Ectodermal cell (in vitro differentiated cells): ENCODE measurements at regions not wholly inside any gene's neighbourhood (a gene's known extent, or its start where the extent isn't known, plus 50 kb on each side); places are given as distances from the start of the nearest gene placed in this dataset.
"Not testable (repeated sequence)": the region's sequence is repeated elsewhere in the genome, so short reads cannot be mapped to it uniquely, and the experiment has no call there.

ENCODE experiments used
- H3K27ac ChIP-seq: 2 replicates; pipeline ENCODE4 v1.7.0; 2013; ENCODE audit warnings: mild to moderate bottlenecking, low read depth, low read length; ENCODE audit not compliant: insufficient read depth, poor library complexity, severe bottlenecking
- H3K27me3 ChIP-seq: 2 replicates; pipeline ENCODE4 v1.7.0; 2013; ENCODE audit warnings: mild to moderate bottlenecking, low read length; ENCODE audit not compliant: insufficient read depth, control insufficient read depth, poor library complexity, severe bottlenecking
- H3K36me3 ChIP-seq: one replicate; pipeline ENCODE4 v1.7.0; 2013; ENCODE audit warnings: low read length; ENCODE audit not compliant: control insufficient read depth, insufficient read depth
- H3K4me1 ChIP-seq: one replicate; pipeline ENCODE4 v1.7.0; 2013; ENCODE audit warnings: low read length; ENCODE audit not compliant: control insufficient read depth, insufficient read depth
- H3K4me3 ChIP-seq: 2 replicates; pipeline ENCODE4 v1.7.0; 2013; ENCODE audit warnings: low read depth, low read length, control low read depth; ENCODE audit not compliant: insufficient read depth
- H3K9me3 ChIP-seq: 2 replicates; pipeline ENCODE4 v1.7.0; 2013; ENCODE audit warnings: mild to moderate bottlenecking, low read length, moderate library complexity; ENCODE audit not compliant: control insufficient read depth
- WGBS, 2 experiments: methylation state at CpG; one replicate each; pipeline ENCODE4 v1.1.7; 2013; ENCODE audit warnings: missing lambda C conversion rate in 2 of 2; 5-methylcytosine and 5-hydroxymethylcytosine counted together

DNA sequence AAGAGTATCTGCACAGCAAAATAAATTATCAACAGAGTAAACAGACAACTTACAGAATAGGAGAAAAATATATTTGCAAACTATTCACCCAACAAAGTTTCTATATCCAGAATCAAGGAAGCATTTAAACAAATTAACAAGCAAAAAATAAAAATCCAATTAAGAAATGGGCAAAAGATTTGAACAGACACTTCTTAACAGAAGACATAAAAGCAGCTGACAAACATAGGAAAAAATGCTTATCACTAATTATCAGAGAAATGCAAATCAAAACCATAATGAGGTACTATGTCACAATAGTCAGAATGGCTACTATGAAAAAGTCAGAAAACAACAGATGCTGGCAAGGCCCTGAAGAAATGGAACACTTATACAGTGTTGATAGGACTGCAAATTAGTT lies 434.2 kb upstream of the ADGRB3 start:
- no peaks in the 10 kb centered on the region for H3K4me1 ChIP-seq
- H3K9me3 ChIP-seq, result no peaks in the 10 kb centered on the region
- no peak overlapping the region for H3K4me3 ChIP-seq
- no peak overlapping the region for H3K27ac ChIP-seq
- no peaks in the 10 kb centered on the region for H3K36me3 ChIP-seq
- no peaks in the 10 kb centered on the region for H3K27me3 ChIP-seq

DNA sequence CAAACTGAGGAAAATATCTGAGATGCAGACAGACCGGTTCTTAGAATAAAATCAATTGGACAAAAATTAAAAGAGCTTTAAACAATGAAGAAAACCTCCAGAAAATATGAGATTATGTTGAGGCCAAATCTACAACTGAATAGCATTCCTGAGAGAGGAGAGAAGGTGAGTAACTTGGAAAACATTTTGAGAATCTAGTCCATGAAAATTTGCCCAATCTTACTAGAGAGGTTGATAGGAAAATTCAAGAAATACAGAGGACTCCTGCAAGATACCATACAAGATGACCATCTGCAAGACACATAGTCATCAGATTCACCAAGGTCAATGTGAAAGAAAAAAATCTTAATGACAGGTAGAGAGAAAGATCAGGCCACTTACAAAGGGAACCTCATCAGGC lies 437.7 kb upstream of the ADGRB3 start:
- no peak overlapping the region for H3K27ac ChIP-seq
- no peaks in the 10 kb centered on the region for H3K9me3 ChIP-seq
- H3K36me3 ChIP-seq, result no peaks in the 10 kb centered on the region
- H3K4me1 ChIP-seq, result no peaks in the 10 kb centered on the region
- no peak overlapping the region for H3K4me3 ChIP-seq
- WGBS, 2 experiments, result 100% methylated on average over 1 of the region's 1 CpG
- H3K27me3 ChIP-seq, result no peaks in the 10 kb centered on the region

DNA sequence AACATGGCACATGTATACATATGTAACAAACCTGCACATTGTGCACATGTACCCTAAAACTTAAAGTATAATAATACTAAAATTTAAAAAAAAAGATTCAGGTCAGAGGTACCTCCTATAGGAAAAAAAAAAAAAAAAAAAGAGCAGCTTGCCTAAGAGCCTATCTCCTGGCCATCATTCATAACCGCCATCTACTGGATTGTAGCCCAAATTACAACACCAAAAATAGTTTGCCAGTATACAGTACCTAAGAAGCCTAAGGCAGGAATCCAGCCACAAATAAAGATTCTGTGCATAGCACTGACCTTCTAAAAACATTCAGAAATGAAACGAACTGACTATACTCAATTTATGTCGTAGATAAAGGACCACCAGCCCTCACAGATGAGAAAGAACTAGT lies 438.4 kb upstream of the ADGRB3 start:
- Histone ChIP-seq H3K4me3 (no peak overlapping the region), H3K36me3 (no peaks in the 10 kb centered on the region), H3K4me1 (no peaks in the 10 kb centered on the region), H3K27me3 (no peaks in the 10 kb centered on the region), H3K27ac (no peak overlapping the region), H3K9me3 (no peaks in the 10 kb centered on the region)
- whole genome bisulfite sequencing, 2 experiments, result 79 to 82% methylated on average over 3 of the region's 3 CpGs

DNA sequence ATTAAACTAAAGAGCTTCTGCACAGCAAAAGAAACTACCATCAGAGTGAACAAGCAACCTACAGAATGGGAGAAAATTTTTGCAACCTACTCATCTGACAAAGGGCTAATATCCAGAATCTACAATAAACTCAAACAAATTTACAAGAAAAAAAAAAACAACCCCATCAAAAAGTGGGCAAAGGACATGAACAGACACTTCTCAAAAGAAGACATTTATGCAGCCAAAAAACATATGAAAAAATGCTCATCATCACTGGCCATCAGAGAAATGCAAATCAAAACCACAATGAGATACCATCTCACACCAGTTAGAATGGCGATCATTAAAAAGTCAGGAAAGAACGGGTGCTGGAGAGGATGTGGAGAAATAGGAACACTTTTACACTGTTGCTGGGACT lies 439.3 kb upstream of the ADGRB3 start:
- not testable (repeated sequence) for H3K4me3 ChIP-seq, H3K4me1 ChIP-seq
- WGBS, 2 experiments, result 100% methylated on average over 1 of the region's 2 CpGs; no CpG with 5 or more reads in 1 of the 2 experiments

DNA sequence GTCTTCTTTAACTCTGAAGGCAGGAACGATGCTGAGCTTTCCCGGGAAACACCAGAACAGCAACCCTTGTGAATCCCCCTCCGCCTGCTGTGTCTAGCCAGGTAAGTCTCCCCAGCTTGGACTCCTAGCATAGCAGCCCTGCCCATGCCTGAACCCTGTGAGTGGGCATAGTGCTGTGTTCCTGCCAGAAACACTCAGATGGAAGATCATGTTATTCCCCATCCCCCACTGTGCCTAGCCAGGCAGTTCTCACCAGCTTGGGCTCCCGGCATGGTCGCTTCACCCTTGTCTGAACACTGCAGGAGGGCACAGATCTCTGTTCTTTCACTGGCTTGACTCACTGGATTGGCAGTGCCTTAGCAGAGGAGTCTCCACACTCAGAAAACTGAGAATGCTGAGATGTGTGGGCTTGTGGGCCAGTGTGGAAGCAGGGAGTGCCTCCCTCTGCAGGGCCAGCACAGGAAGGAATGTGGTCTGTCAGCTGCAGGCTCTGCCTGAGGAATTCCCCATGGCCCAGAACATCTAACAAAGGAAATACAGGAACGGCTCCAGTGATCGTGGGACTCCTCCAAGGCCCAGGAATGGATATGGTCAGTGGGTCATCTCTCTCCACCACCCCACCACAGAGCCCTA lies 440.1 kb upstream of the ADGRB3 start:
- Histone ChIP-seq H3K36me3 (no peaks in the 10 kb centered on the region), H3K9me3 (no peaks in the 10 kb centered on the region), H3K27me3 (no peaks in the 10 kb centered on the region), H3K4me1 (no peaks in the 10 kb centered on the region), H3K4me3 (no peak overlapping the region), H3K27ac (no peak overlapping the region)
- WGBS, 2 experiments, result 83 to 89% methylated on average over 6 to 7 of the region's 7 CpGs

More for the DNA sequence above, 439.3 kb upstream of the ADGRB3 start:
- H3K27me3 ChIP-seq, H3K27ac ChIP-seq, H3K36me3 ChIP-seq, H3K9me3 ChIP-seq: not testable (repeated sequence)

DNA sequence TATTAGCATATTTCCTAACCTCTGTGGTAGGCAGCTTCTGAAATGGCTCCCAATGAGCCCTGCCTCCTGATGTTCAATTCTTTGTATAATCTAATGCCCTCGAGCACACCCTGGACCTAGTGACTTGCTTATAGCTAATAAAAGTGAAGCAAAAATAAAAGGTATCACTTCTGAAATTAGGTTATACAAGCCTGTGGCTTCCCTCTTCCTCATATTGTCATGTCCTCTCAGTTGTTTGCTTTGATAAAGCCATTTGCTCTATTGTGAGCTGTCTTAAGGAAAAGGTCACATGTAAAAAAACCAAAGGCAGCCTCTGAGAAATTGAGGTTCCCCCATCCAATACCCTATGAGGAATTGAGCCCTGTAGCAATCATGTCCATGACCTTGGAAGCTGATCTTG lies 442.1 kb upstream of the ADGRB3 start:
- 90% methylated on average over 1 of the region's 1 CpG; no CpG with 5 or more reads in 1 of the 2 experiments for WGBS, 2 experiments
- H3K4me1 ChIP-seq, result no peaks in the 10 kb centered on the region
- no peaks in the 10 kb centered on the region for H3K27me3 ChIP-seq
- no peak overlapping the region for H3K27ac ChIP-seq
- no peaks in the 10 kb centered on the region for H3K36me3 ChIP-seq
- H3K9me3 ChIP-seq, result no peaks in the 10 kb centered on the region
- H3K4me3 ChIP-seq, result no peak overlapping the region

DNA sequence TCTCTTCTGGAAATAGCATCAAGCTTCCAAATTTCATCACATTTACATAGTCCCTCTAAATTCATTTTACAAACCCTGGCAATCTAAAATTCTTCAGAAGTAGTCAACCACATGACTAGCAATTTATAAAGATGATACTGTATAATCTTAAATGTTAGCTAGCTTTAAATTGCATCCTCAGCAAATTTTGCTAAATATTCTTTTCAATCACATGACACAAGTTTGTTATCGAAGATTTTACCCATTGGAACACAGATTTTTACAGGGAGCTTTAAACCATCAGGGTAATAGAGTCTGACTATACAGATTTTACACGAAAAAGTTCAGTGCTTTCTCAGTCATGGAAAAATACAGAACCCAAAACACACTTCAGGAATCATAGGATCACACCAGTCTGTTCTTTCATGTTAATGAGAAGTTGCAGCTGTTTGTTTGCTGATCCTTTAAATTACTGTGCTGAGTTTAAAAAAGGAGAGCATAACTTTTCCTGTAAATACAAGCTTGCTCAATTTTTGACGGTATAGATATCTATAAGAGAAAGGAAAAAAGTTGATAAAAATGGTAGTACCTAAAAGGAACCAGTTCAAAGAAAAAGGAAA lies 445.8 kb upstream of the ADGRB3 start:
- H3K4me1 ChIP-seq, result no peaks in the 10 kb centered on the region
- WGBS, 2 experiments, result 91 to 100% methylated on average over 1 to 3 of the region's 3 CpGs
- H3K27me3 ChIP-seq, result no peaks in the 10 kb centered on the region

DNA sequence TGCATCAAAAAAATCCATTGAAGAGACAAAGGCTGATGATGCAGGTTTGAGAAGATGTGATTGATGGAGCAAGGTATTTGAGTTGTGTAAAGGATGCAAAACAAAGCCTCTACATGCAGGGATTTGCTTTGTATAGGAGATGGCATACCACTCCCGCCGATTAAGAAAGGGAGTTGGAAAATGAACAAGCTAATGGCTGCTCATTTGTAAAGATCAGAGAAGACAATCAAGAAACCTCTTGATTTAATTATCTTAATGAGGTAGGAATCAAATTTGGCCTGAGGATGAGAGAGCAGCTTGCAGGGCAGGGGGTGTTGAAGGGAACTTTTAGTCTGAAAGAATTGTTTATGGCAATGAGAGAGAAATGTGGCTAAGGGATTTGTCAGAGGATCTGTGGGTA lies 448.2 kb upstream of the ADGRB3 start:
- no peaks in the 10 kb centered on the region for H3K9me3 ChIP-seq
- H3K36me3 ChIP-seq, result no peaks in the 10 kb centered on the region
- no peak overlapping the region for H3K27ac ChIP-seq
- 55 to 72% methylated on average over 2 of the region's 2 CpGs for WGBS, 2 experiments
- H3K4me1 ChIP-seq, result no peaks in the 10 kb centered on the region
- H3K27me3 ChIP-seq, result no peaks in the 10 kb centered on the region
- no peak overlapping the region for H3K4me3 ChIP-seq

More for the DNA sequence above, 445.8 kb upstream of the ADGRB3 start:
- Histone ChIP-seq H3K9me3 (no peaks in the 10 kb centered on the region), H3K4me3 (no peak overlapping the region), H3K36me3 (no peaks in the 10 kb centered on the region), H3K27ac (no peak overlapping the region)

DNA sequence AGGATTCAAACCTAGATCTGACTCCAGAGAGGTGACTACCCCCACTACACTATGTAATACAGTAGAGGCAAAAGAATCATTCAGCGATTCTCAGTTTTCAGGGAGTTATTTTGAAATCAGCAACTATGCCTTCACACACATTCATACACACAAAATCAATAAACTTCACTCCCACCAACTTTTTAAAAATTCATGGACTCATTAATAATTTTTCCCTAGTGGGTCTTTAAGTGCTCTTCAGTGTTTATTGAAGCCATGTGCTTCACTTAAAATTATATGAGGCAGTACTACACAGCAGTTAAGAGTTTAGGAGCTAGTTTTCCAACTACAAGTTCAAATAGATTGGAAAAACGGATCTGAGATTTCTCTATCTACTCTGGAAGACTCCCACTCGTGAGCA lies 452.7 kb upstream of the ADGRB3 start:
- 83% methylated on average over 3 of the region's 3 CpGs for WGBS, 2 experiments

DNA sequence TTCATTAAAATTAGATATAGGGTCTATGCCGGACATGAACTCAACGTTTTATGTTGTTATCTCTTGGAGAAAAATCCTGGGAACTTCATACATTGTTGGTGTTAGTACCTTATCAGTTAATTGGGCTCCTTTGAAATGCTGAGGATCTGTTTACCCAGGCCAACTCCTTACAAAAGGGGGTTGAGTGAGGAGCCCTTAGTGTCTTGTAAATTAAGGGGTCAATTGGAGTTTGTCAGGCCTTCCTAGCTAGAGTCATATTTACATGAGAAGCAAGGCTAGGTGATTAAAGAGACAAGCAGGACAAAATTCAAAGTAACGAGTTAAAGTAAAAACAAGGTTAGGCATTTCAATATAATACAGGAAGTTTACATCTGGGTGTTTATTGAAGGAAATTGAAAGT lies 454.1 kb upstream of the ADGRB3 start:
- H3K4me3 ChIP-seq, H3K27ac ChIP-seq, H3K4me1 ChIP-seq, H3K36me3 ChIP-seq, H3K27me3 ChIP-seq, H3K9me3 ChIP-seq: not testable (repeated sequence)
- 23 to 41% methylated on average over 2 to 3 of the region's 3 CpGs for WGBS, 2 experiments

More for the DNA sequence above, 452.7 kb upstream of the ADGRB3 start:
- H3K27me3 ChIP-seq, result no peaks in the 10 kb centered on the region
- H3K4me3 ChIP-seq, result no peak overlapping the region
- H3K9me3 ChIP-seq, result no peaks in the 10 kb centered on the region
- no peak overlapping the region for H3K27ac ChIP-seq
- no peaks in the 10 kb centered on the region for H3K4me1 ChIP-seq
- no peaks in the 10 kb centered on the region for H3K36me3 ChIP-seq
